HG03521 (cell line): ENCODE measurements at regions not wholly inside any gene's neighbourhood (a gene's known extent, or its start where the extent isn't known, plus 50 kb on each side); places are given as distances from the start of the nearest gene placed in this dataset.
"Not testable (repeated sequence)": the region's sequence is repeated elsewhere in the genome, so short reads cannot be mapped to it uniquely, and the experiment has no call there.

Source experiments
- ATAC-seq: cut with Tn5 transposase; IDR thresholded peaks from one replicate; pipeline ENCODE4 v1.9.1; 2021; ENCODE audit warnings: mild to moderate bottlenecking, moderate library complexity; ENCODE audit not compliant: unreplicated experiment

- no peak for ATAC-seq
Observed at GRCh38 chr6:146931214-146931613, 273.0 kb upstream of the STXBP5 start.

GRCh38 chr6:146937316-146937715 is 266.9 kb upstream of the STXBP5 start:
- no peak for ATAC-seq

- no peak for ATAC-seq
Observed at GRCh38 chr6:146938266-146938665, 266.0 kb upstream of the STXBP5 start.

DNA sequence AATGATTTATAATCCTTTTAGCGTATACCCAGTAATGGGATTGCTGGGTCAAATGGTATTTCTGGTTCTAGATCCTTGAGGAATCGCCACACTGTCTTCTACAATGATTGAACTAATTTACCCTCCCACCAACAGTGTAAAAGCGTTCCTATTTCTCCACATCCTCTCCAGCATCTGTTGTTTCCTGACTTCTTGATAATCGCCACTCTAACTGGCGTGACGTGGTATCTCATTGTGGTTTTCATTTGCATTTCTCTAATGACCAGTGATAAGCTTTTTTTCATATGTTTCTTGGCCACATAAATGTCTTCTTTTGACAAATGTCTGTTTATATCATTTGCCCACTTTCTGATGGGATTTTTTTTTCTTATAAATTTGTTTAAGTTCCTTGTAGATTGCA is 264.8 kb upstream of the STXBP5 start:
- not testable (repeated sequence) for ATAC-seq

DNA sequence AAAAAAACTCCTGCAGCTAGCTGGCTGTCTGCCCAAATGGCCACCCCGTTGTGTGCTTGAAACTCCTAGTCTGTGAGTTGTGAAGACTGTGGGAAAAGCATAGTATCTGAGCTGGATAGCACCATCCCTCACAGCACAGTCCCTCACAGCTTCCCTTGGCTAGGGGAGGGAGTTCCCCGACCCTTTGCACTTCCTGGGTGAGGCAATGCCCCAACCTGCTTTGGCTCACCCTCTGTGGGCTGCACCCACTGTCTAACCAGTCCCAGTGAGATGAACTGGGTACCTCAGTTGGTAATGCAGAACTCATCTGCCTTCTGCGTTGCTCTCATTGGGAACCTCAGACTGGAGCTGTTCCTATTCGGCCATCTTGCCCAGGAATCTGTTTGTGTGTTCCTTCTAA is 260.6 kb upstream of the STXBP5 start:
- ATAC-seq, result no peak

- ATAC-seq, result no peak
Observed at GRCh38 chr6:146944077-146944476, 260.1 kb upstream of the STXBP5 start.

DNA sequence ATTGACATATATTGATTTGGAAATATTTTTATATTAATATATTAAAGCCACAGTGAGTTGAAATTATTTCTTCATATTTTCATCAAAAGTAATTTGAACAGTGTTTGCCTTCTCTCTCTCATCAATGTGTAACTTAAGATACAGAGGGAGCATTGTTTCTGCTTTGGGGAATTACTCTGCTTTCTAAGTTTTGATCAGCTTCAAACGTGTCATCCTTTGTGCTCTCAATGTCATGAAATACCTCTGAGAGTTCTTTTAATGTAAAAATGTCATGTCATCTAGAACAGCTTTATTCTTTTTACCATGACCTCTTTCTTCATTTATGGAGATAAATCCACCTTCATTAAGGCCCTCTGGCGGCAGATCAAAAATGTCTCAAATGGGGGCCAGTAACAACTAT is 259.4 kb upstream of the STXBP5 start:
- ATAC-seq, result no peak

- ATAC-seq, result no peak
Observed at GRCh38 chr6:146946559-146946958, 257.7 kb upstream of the STXBP5 start.

- ATAC-seq, result no peak
Observed at GRCh38 chr6:146948790-146949342, 255.4 kb upstream of the STXBP5 start.

- no peak for ATAC-seq
Observed at GRCh38 chr6:146949425-146949824, 254.8 kb upstream of the STXBP5 start.

DNA sequence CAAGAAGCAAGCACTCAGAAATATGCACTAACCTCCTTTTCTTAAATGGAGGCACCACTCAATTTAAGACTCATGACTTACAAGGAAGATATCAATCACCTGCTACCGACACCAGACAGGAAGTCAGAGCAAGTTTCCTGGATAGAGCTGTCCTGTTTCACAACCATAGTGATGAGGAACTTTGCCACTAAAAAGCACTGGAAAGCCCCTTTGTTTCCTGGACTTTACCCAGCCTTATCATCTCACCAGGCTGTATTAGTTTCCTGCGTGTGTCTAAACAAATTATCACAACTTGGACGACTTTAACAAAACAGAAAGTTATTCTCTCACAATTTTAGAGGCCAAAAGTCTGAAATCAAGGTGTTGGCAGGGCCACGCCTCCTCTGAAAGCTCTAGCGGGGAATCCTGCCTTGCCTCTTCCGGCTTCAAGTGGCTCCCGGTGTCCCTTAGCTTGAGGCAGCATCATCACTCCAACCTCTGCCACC is 253.8 kb upstream of the STXBP5 start:
- ATAC-seq, result peak; percentile 42

GRCh38 chr6:146955570-146955969 is 248.6 kb upstream of the STXBP5 start:
- ATAC-seq, result no peak

DNA sequence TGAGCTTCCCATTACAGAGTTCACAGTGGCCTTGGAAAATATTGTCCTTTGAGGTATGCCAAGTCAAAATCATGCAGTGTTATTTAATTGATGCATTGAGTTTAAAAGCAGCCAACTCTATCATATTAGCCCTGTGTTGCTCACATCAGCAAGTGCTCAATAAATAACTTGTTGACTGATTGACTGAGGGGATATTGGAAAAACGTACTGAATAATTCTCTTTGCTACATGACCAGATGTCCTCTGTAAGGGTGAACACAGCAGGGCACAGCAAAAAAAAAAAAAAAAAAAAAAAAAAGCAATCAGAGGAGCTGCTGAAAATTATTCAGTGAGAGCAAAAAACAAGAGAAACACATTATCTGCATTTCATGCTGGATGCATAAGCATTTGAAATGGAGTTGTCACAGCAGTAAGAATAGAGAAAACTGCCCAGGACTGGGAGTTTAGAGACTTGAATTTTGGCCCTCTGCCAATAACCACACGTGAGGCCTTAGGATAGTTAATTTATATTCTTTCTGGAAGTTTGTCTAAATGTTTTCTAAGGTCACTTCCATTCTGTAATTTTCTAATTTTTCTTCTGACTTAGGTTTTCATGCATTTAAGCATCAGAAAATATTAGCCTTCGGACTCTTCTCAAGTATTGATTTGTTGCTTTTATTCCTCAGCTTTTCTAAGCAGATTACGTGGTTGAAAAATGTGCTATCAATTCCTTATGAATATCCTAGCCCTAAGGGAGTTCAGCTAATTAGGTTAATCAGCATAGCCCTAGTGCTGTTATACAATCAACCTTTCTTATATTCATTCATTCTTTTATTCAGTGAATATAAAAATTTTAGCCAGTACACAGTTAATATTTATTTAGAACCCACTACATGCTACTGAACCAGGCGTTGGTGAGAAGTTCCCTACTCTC is 246.8 kb upstream of the STXBP5 start:
- no peak for ATAC-seq

DNA sequence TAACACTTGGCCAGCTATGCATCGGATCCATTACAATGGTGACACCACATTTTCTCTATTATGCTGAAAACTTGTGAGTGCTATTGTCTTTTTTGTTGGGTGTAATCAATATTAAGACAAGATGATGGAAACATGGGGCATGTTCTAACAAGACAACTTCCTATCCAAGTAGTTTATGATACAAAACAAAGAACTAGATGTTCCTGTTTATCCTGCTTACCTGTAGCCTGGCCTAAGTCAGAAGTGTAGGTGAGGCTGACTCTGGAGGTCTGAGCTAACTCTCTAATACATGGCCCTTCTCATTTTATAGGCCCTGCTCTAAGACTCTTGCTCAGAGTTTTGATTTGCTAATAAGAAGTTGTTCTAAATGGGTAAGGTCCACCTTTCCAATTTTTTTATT is 242.4 kb upstream of the STXBP5 start:
- ATAC-seq, result no peak

GRCh38 chr6:146962329-146962728 is 241.9 kb upstream of the STXBP5 start:
- no peak for ATAC-seq

DNA sequence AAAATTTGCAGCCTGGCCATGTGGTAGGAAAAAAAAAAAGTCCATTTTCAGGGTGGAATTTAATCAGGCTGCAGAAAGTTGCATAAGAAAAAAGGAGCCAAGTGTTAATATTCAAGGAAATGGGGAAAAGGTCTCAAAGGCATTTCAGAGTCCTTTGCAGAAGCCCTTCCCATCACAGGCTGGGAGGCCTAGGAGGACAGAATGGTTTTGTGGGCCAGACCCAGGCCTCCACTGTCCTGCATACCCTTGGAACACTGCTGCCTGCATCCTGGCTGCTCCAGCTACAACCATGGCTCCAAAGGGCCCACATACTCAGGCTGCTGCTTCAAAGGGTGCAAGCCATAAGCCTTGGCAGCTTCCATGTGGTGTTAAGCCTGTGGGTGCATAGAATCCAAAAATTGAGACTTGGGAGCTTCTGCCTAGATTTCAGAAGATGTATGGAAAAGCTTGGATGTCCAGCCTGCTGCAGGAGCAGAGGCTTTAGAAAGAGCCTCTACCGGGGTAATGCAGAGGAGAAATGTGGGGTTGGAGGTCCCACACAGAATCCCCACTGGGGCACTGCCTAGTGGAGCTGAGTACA is 239.0 kb upstream of the STXBP5 start:
- no peak for ATAC-seq

GRCh38 chr6:146968041-146968760 is 236.0 kb upstream of the STXBP5 start:
- no peak for ATAC-seq

DNA sequence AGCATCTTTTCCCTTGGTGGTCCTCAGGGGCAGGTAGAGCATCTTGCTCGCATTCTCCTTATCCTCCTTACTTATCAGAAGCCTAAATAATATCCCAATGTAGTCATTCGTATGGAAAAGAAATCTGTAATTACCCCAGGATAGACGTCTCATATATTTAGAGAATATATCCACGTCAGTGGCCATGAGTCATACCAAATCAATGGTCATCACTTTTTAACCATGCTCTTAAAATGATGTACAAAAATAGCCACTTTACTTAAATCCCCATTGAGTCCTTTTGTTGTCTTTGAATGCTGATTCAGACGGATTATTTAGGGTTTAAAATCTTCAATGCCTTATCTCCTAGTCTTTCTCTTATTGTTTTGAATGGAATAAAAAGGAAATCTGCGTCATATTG is 231.7 kb upstream of the STXBP5 start:
- no peak for ATAC-seq

DNA sequence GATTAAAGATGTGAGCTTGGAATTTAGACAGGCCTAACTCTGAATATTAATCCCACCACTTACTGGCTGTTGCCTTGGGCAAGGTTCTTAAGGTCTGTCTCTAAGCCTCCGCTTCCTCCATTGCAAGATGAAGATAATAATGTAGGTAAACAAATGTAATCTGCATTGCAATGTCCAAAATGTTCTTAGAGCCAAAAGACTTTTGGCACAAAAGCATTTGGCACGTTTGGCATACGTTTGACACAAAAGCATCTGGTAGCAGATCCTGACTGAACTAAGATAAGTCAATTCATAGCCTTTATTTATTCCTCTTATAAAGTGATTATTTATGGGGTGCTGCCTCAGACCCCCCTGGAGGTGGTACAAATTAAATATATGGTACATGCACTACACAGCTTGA is 229.9 kb upstream of the STXBP5 start:
- ATAC-seq, result no peak

DNA sequence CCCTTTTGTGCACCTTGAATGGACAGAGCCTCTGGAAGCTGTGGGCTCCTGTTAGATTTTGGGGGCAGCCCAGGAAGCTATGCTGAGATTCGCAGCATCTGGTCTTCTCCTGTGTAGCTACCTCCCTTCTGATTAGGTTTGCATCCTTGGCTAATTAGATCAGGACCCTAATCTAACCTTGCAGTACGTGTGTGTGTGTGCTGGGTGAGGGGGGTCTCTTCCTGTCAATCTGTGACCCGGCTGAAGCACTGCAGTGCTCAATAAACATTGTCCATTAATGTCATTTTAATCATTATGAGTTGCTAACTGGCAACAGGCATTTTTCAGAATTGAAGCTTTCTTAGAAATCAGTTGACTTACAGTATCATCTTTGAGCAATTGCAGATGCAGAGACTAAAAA is 229.1 kb upstream of the STXBP5 start:
- no peak for ATAC-seq

- no peak for ATAC-seq
Observed at GRCh38 chr6:146980900-146981329, 223.3 kb upstream of the STXBP5 start.
